Ishikawa (cell line): ENCODE measurements at regions not wholly inside any gene's neighbourhood (a gene's known extent, or its start where the extent isn't known, plus 50 kb on each side); places are given as distances from the start of the nearest gene placed in this dataset.

Experiments used
- CEBPB ChIP-seq: IDR thresholded peaks from 2 replicates; pipeline ENCODE4 v1.6.1; 2012
- EGR1 ChIP-seq: IDR thresholded peaks from 2 replicates; pipeline ENCODE4 v1.6.1; 2012
- EP300 ChIP-seq: IDR thresholded peaks from 2 replicates; pipeline ENCODE4 v1.6.1; 2012; ENCODE audit warnings: borderline replicate concordance
- FOXM1 ChIP-seq: IDR thresholded peaks from 2 replicates; pipeline ENCODE4 v1.6.1; 2012; ENCODE audit warnings: low read depth, borderline replicate concordance
- MAX ChIP-seq: IDR thresholded peaks from 2 replicates; pipeline ENCODE4 v1.6.1; 2012
- NFIC ChIP-seq: IDR thresholded peaks from 2 replicates; pipeline ENCODE4 v1.6.1; 2012
- RAD21 ChIP-seq: IDR thresholded peaks from 2 replicates; pipeline ENCODE4 v1.6.1; 2012; ENCODE audit warnings: low read depth
- REST ChIP-seq: IDR thresholded peaks from 2 replicates; pipeline ENCODE4 v1.6.1; 2012; ENCODE audit warnings: low read depth, mild to moderate bottlenecking
- TEAD4 ChIP-seq: IDR thresholded peaks from 2 replicates; pipeline ENCODE4 v1.6.1; 2012
- YY1 ChIP-seq: IDR thresholded peaks from 2 replicates; pipeline ENCODE4 v1.6.1; 2012; ENCODE audit warnings: low read depth
- ZBTB7A ChIP-seq: IDR thresholded peaks from 2 replicates; pipeline ENCODE4 v1.6.1; 2012; ENCODE audit warnings: low read depth
- TF ChIP-seq, protein P1 (sequence below): IDR thresholded peaks from 2 replicates; pipeline ENCODE4 v1.6.1; 2012

DNA sequence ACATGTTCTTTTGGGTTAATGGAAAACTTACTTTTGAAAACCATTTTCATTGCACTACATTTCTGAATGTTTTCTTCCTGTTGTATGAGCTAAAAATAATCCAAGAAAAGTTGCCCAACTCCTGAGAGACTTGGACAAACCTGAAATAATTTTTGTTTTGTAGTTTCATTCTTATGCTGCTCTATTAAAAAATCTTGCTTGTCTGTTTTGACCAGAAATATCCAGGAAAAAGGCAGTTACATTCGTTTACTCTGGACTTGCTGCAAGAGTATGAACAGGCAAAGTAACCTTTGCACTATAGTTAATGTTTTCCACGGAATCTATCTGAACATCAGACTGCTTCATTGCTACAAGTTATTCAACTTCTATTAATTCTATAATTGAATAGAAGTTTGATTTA lies 200.1 kb upstream of the DAB2 start:
- no peak for TF ChIP-seq REST
- no peak for TF ChIP-seq ZBTB7A
- TF ChIP-seq CEBPB, result no peak
- no peak for TF ChIP-seq EP300
- TF ChIP-seq TEAD4, result no peak
- TF ChIP-seq NFIC, result no peak
- TF ChIP-seq MAX, result no peak
- TF ChIP-seq RAD21, result no peak
- TF ChIP-seq, protein P1, sequence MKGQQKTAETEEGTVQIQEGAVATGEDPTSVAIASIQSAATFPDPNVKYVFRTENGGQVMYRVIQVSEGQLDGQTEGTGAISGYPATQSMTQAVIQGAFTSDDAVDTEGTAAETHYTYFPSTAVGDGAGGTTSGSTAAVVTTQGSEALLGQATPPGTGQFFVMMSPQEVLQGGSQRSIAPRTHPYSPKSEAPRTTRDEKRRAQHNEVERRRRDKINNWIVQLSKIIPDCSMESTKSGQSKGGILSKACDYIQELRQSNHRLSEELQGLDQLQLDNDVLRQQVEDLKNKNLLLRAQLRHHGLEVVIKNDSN, result no peak
- TF ChIP-seq YY1, result no peak
- TF ChIP-seq EGR1, result no peak
- TF ChIP-seq FOXM1, result no peak
